ENCODE measurements at regions not wholly inside any gene's neighbourhood (a gene's known extent, or its start where the extent isn't known, plus 50 kb on each side); places are given as distances from the start of the nearest gene placed in this dataset.

- H3K36me3 ChIP-seq, result no peaks in the 10 kb centered on the region
- TF ChIP-seq CTCF (IDR thresholded peaks at IDR 0.05; ENCODE audit: low read depth, low read length), result no peak
- H3K27ac ChIP-seq, result no peak overlapping the region
- no peaks in the 10 kb centered on the region for H3K9me3 ChIP-seq (ENCODE audit: severe bottlenecking)
- no peak for DNase-seq
- no peaks in the 10 kb centered on the region for H3K27me3 ChIP-seq (ENCODE audit: insufficient read depth, low read depth, severe bottlenecking)
- H3K4me3 ChIP-seq (ENCODE audit: low read depth, low read length), result no peak overlapping the region
Observed at GRCh38 chr16:59612094-59612493, 878.0 kb upstream of the GOT2 start.

- Histone ChIP-seq H3K4me3 (ENCODE audit: low read depth, low read length) (no peak overlapping the region), H3K36me3 (no peaks in the 10 kb centered on the region), H3K27me3 (ENCODE audit: insufficient read depth, low read depth, severe bottlenecking) (no peaks in the 10 kb centered on the region), H3K27ac (no peak overlapping the region), H3K9me3 (ENCODE audit: severe bottlenecking) (no peaks in the 10 kb centered on the region)
- no peak for DNase-seq
- TF ChIP-seq CTCF (IDR thresholded peaks at IDR 0.05; ENCODE audit: low read depth, low read length), result no peak
Observed at GRCh38 chr16:59611556-59611955, 877.4 kb upstream of the GOT2 start.

GRCh38 chr16:59605706-59606105 lies 871.6 kb upstream of the GOT2 start:
- Histone ChIP-seq H3K9me3 (ENCODE audit: severe bottlenecking) (no peaks in the 10 kb centered on the region), H3K27ac (no peak overlapping the region), H3K27me3 (ENCODE audit: insufficient read depth, low read depth, severe bottlenecking) (no peaks in the 10 kb centered on the region), H3K4me3 (ENCODE audit: low read depth, low read length) (no peak overlapping the region), H3K36me3 (no peaks in the 10 kb centered on the region)
- DNase-seq, result no peak
- no peak for TF ChIP-seq CTCF (IDR thresholded peaks at IDR 0.05; ENCODE audit: low read depth, low read length)

GRCh38 chr16:59604354-59604753 lies 870.2 kb upstream of the GOT2 start:
- no peak for TF ChIP-seq CTCF (IDR thresholded peaks at IDR 0.05; ENCODE audit: low read depth, low read length)
- DNase-seq, result no peak
- H3K4me3 ChIP-seq (ENCODE audit: low read depth, low read length), result no peak overlapping the region
- no peak overlapping the region for H3K27ac ChIP-seq
- no peaks in the 10 kb centered on the region for H3K27me3 ChIP-seq (ENCODE audit: insufficient read depth, low read depth, severe bottlenecking)
- H3K36me3 ChIP-seq, result no peaks in the 10 kb centered on the region
- no peaks in the 10 kb centered on the region for H3K9me3 ChIP-seq (ENCODE audit: severe bottlenecking)

- DNase-seq, result no peak
- no peak overlapping the region for H3K27ac ChIP-seq
- H3K4me3 ChIP-seq (ENCODE audit: low read depth, low read length), result no peak overlapping the region
Observed at GRCh38 chr16:59601452-59601851, 867.3 kb upstream of the GOT2 start.

More at GRCh38 chr16:59601452-59601851, 867.3 kb upstream of the GOT2 start:
- Histone ChIP-seq H3K9me3 (ENCODE audit: severe bottlenecking) (no peaks in the 10 kb centered on the region), H3K36me3 (no peaks in the 10 kb centered on the region), H3K27me3 (ENCODE audit: insufficient read depth, low read depth, severe bottlenecking) (no peaks in the 10 kb centered on the region)
- TF ChIP-seq CTCF (IDR thresholded peaks at IDR 0.05; ENCODE audit: low read depth, low read length), result no peak

Data from WERI-Rb-1 (cell line).